ENCODE measurements at regions not wholly inside any gene's neighbourhood (a gene's known extent, or its start where the extent isn't known, plus 50 kb on each side); places are given as distances from the start of the nearest gene placed in this dataset.

GRCh38 chr13:40375489-40376171 lies 290.8 kb downstream of the FOXO1 start:
- Histone ChIP-seq H3K4me3 (no peak overlapping the region), H3K27ac (no peak overlapping the region), H3K36me3 (no peaks in the 10 kb centered on the region), H3K27me3 (no peaks in the 10 kb centered on the region), H3K4me1 (no peaks in the 10 kb centered on the region), H3K9me3 (no peaks in the 10 kb centered on the region)
- DNase-seq, result no peak
- ATAC-seq, result peak in 1 of 4 donors; percentile 26
- no peak for TF ChIP-seq CTCF (IDR thresholded peaks at IDR 0.05)
- no peak for FAIRE-seq
- 80 to 83% methylated on average over 7 of the region's 7 CpGs for WGBS, 2 donors
- intact Hi-C loops (cut with DNase I), result no loop called here

- Histone ChIP-seq H3K9me3 (no peaks in the 10 kb centered on the region), H3K27ac (no peak overlapping the region), H3K4me1 (no peaks in the 10 kb centered on the region), H3K27me3 (no peaks in the 10 kb centered on the region), H3K4me3 (no peak overlapping the region), H3K36me3 (no peaks in the 10 kb centered on the region)
- DNase-seq (no peak), FAIRE-seq (no peak), ATAC-seq (peak in 1 of 4 donors; percentile 23)
- no peak for TF ChIP-seq CTCF (IDR thresholded peaks at IDR 0.05)
- 81 to 90% methylated on average over 4 of the region's 4 CpGs for WGBS, 2 donors
- intact Hi-C loops (cut with DNase I), result no loop called here
Measured at GRCh38 chr13:40376296-40376849, 290.1 kb downstream of the FOXO1 start.

GRCh38 chr13:40376867-40377535 lies 289.4 kb downstream of the FOXO1 start:
- FAIRE-seq (no peak), ATAC-seq (peak in 1 of 4 donors; percentile 21), DNase-seq (no peak)
- H3K9me3 ChIP-seq, result no peaks in the 10 kb centered on the region
- no peaks in the 10 kb centered on the region for H3K36me3 ChIP-seq
- no peaks in the 10 kb centered on the region for H3K27me3 ChIP-seq
- intact Hi-C loops (cut with DNase I), result no loop called here
- no peaks in the 10 kb centered on the region for H3K4me1 ChIP-seq
- no peak overlapping the region for H3K4me3 ChIP-seq
- 80 to 83% methylated on average over 10 of the region's 10 CpGs for WGBS, 2 donors
- no peak for TF ChIP-seq CTCF (IDR thresholded peaks at IDR 0.05)
- H3K27ac ChIP-seq, result no peak overlapping the region

- FAIRE-seq (no peak), DNase-seq (no peak), ATAC-seq (peak in 1 of 4 donors; percentile 66)
- WGBS, 2 donors, result 90 to 93% methylated on average over 8 of the region's 8 CpGs
- TF ChIP-seq CTCF (IDR thresholded peaks at IDR 0.05), result no peak
- H3K4me1 ChIP-seq, result no peaks in the 10 kb centered on the region
- H3K27me3 ChIP-seq, result no peaks in the 10 kb centered on the region
- no peak overlapping the region for H3K4me3 ChIP-seq
- intact Hi-C loops (cut with DNase I), result no loop called here
- H3K9me3 ChIP-seq, result no peaks in the 10 kb centered on the region
- no peaks in the 10 kb centered on the region for H3K36me3 ChIP-seq
- H3K27ac ChIP-seq, result no peak overlapping the region
Measured at GRCh38 chr13:40377783-40378182, 288.7 kb downstream of the FOXO1 start.

- H3K27me3 ChIP-seq, result no peaks in the 10 kb centered on the region
- no peaks in the 10 kb centered on the region for H3K4me1 ChIP-seq
- FAIRE-seq (no peak), DNase-seq (no peak), ATAC-seq (no peak)
- no peak for TF ChIP-seq CTCF (IDR thresholded peaks at IDR 0.05)
- intact Hi-C loops (cut with DNase I), result no loop called here
- H3K4me3 ChIP-seq, result no peak overlapping the region
- no peaks in the 10 kb centered on the region for H3K9me3 ChIP-seq
- no peaks in the 10 kb centered on the region for H3K36me3 ChIP-seq
- H3K27ac ChIP-seq, result no peak overlapping the region
- WGBS, 2 donors, result 74 to 75% methylated on average over 3 of the region's 3 CpGs
Measured at GRCh38 chr13:40379196-40379595, 287.2 kb downstream of the FOXO1 start.

Data from pancreas (tissue), 10 donors.